ENCODE measurements at regions not wholly inside any gene's neighbourhood (a gene's known extent, or its start where the extent isn't known, plus 50 kb on each side); places are given as distances from the start of the nearest gene placed in this dataset.

DNA sequence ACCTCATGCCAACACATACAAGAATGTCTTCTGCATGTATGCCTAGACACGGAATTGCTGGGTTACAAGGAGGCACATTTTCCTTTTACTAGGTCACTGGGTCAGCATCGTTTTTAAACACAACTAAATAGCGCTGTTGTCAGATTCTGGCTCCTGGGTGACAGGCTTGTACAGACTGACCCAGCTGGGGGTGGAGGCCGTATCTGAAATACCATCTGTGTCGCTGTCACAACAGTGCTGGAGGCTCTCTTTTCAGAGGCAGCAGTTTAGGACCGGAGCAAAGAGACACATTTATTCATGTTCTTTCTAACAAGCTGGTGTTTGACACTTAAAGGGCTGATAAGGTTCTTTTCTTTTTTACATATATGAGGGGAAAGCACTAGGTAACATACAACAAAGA, 403.0 kb upstream of the ASIC2 start:
- DNase-seq (ENCODE audit: low spot score in 2 of 2) = no peak
- Histone ChIP-seq H3K4me3 (no peak overlapping the region), H3K27me3 (no peaks in the 10 kb centered on the region), H3K9me3 (no peaks in the 10 kb centered on the region), H3K36me3 (no peaks in the 10 kb centered on the region), H3K27ac (no peak overlapping the region), H3K4me1 (no peaks in the 10 kb centered on the region)
- WGBS, 2 donors = 36 to 55% methylated on average over 6 of the region's 6 CpGs
- TF ChIP-seq POLR2A (IDR thresholded peaks at IDR 0.05) (no peak), CTCF (IDR thresholded peaks at IDR 0.05) (no peak)

GRCh38 chr17:33697557-33697956, 404.5 kb upstream of the ASIC2 start:
- no peaks in the 10 kb centered on the region for H3K27me3 ChIP-seq
- TF ChIP-seq CTCF (IDR thresholded peaks at IDR 0.05) (no peak), POLR2A (IDR thresholded peaks at IDR 0.05) (no peak), EP300 (IDR thresholded peaks at IDR 0.05) (no peak)
- H3K4me1 ChIP-seq = no peaks in the 10 kb centered on the region
- H3K9me3 ChIP-seq = no peaks in the 10 kb centered on the region
- no peak for DNase-seq (ENCODE audit: low spot score in 2 of 2)
- WGBS, 2 donors = 70 to 83% methylated on average over 1 of the region's 1 CpG
- H3K27ac ChIP-seq = no peak overlapping the region
- no peaks in the 10 kb centered on the region for H3K36me3 ChIP-seq
- H3K4me3 ChIP-seq = no peak overlapping the region

- TF ChIP-seq CTCF (IDR thresholded peaks at IDR 0.05) (no peak), EP300 (IDR thresholded peaks at IDR 0.05) (no peak), POLR2A (IDR thresholded peaks at IDR 0.05) (no peak)
- DNase-seq (ENCODE audit: low spot score in 2 of 2) = no peak
- H3K27me3 ChIP-seq = no peaks in the 10 kb centered on the region
- H3K4me3 ChIP-seq = no peak overlapping the region
- H3K4me1 ChIP-seq = no peaks in the 10 kb centered on the region
- no peak overlapping the region for H3K27ac ChIP-seq
- peaks cover 0 to 5% (median 0%) of the 10 kb centered on the region in 4 donors for H3K9me3 ChIP-seq
- WGBS, 2 donors = 83 to 89% methylated on average over 6 of the region's 6 CpGs
- H3K36me3 ChIP-seq = no peaks in the 10 kb centered on the region
Observed at GRCh38 chr17:33701910-33702309, 408.8 kb upstream of the ASIC2 start.

- no peak for DNase-seq (ENCODE audit: low spot score in 2 of 2)
- Histone ChIP-seq H3K27me3 (no peaks in the 10 kb centered on the region), H3K27ac (no peak overlapping the region), H3K9me3 (peaks cover 0 to 5% (median 0%) of the 10 kb centered on the region in 4 donors), H3K36me3 (no peaks in the 10 kb centered on the region), H3K4me3 (no peak overlapping the region), H3K4me1 (no peaks in the 10 kb centered on the region)
- TF ChIP-seq POLR2A (IDR thresholded peaks at IDR 0.05) = no peak
- TF ChIP-seq EP300 (IDR thresholded peaks at IDR 0.05) = no peak
- TF ChIP-seq CTCF (IDR thresholded peaks at IDR 0.05) = no peak
- 75 to 83% methylated on average over 2 of the region's 2 CpGs for WGBS, 2 donors
Observed at GRCh38 chr17:33704856-33705255, 411.8 kb upstream of the ASIC2 start.

DNA sequence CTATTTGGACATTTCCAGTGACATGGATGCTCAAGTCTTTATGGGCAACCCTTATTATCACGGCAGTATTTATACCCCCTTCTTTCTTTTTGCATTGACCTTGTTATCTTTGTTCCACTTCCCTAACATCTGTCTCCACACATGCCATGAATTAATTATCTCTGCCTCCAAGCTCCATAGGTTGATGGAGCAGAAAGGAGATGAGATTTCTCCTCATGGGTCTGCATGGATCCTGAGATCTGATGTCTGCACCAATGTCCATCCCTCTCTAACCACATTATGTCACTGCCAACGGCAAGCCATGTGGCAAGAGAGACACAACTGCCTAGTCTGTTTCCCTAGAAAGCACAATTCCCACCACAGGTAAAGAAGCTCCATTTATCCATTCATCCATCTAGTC, 416.8 kb upstream of the ASIC2 start:
- TF ChIP-seq POLR2A (IDR thresholded peaks at IDR 0.05) = no peak
- no peak for TF ChIP-seq CTCF (IDR thresholded peaks at IDR 0.05)
- no peak for TF ChIP-seq EP300 (IDR thresholded peaks at IDR 0.05)
- 73 to 81% methylated on average over 2 of the region's 2 CpGs for WGBS, 2 donors

More for the DNA sequence above, 416.8 kb upstream of the ASIC2 start:
- Histone ChIP-seq H3K4me1 (no peaks in the 10 kb centered on the region), H3K4me3 (no peak overlapping the region), H3K27ac (no peak overlapping the region), H3K9me3 (peaks cover 0 to 5% (median 0%) of the 10 kb centered on the region in 4 donors), H3K36me3 (no peaks in the 10 kb centered on the region), H3K27me3 (no peaks in the 10 kb centered on the region)
- no peak for DNase-seq (ENCODE audit: low spot score in 2 of 2)
